ENCODE measurements at regions not wholly inside any gene's neighbourhood (a gene's known extent, or its start where the extent isn't known, plus 50 kb on each side); places are given as distances from the start of the nearest gene placed in this dataset.

GRCh38 chr7:114755856-114756255, 166.0 kb upstream of the MDFIC start:
- no peak for DNase-seq

GRCh38 chr7:114758661-114759227, 163.2 kb upstream of the MDFIC start:
- no peak for DNase-seq

- no peak for DNase-seq
Measured at GRCh38 chr7:114759347-114760062, 162.4 kb upstream of the MDFIC start.

GRCh38 chr7:114760477-114760876, 161.4 kb upstream of the MDFIC start:
- no peak for DNase-seq

- no peak for DNase-seq
Measured at GRCh38 chr7:114761973-114762372, 159.9 kb upstream of the MDFIC start.

GRCh38 chr7:114765331-114766040, 156.4 kb upstream of the MDFIC start:
- no peak for DNase-seq

GRCh38 chr7:114766041-114766356, 155.9 kb upstream of the MDFIC start:
- no peak for DNase-seq

GRCh38 chr7:114777288-114777687, 144.6 kb upstream of the MDFIC start:
- no peak for DNase-seq

GRCh38 chr7:114783508-114783907, 138.4 kb upstream of the MDFIC start:
- DNase-seq: no peak

GRCh38 chr7:114784177-114784576, 137.7 kb upstream of the MDFIC start:
- no peak for DNase-seq

- DNase-seq: no peak
Measured at GRCh38 chr7:114784746-114785145, 137.1 kb upstream of the MDFIC start.

- DNase-seq: no peak
Measured at GRCh38 chr7:114785496-114785895, 136.4 kb upstream of the MDFIC start.

- no peak for DNase-seq
Measured at GRCh38 chr7:114786455-114786854, 135.4 kb upstream of the MDFIC start.

- no peak for DNase-seq
Measured at GRCh38 chr7:114787556-114787955, 134.3 kb upstream of the MDFIC start.

- no peak for DNase-seq
Measured at GRCh38 chr7:114788706-114789105, 133.2 kb upstream of the MDFIC start.

GRCh38 chr7:114789161-114789560, 132.7 kb upstream of the MDFIC start:
- DNase-seq: no peak

- no peak for DNase-seq
Measured at GRCh38 chr7:114789871-114790311, 132.0 kb upstream of the MDFIC start.

GRCh38 chr7:114790521-114790920, 131.4 kb upstream of the MDFIC start:
- no peak for DNase-seq

GRCh38 chr7:114791771-114792170, 130.1 kb upstream of the MDFIC start:
- DNase-seq: no peak

- no peak for DNase-seq
Measured at GRCh38 chr7:114793155-114793845, 128.6 kb upstream of the MDFIC start.

GRCh38 chr7:114795475-114795874, 126.4 kb upstream of the MDFIC start:
- DNase-seq: no peak

- no peak for DNase-seq
Measured at GRCh38 chr7:114799628-114800028, 122.3 kb upstream of the MDFIC start.

- DNase-seq: no peak
Measured at GRCh38 chr7:114802632-114803031, 119.3 kb upstream of the MDFIC start.
